Hematopoietic multipotent progenitor cell treated with erythropoietin and hydrocortisone succinate and interleukin-3 and kit ligand, for 4 days (in vitro differentiated cells): ENCODE measurements at regions not wholly inside any gene's neighbourhood (a gene's known extent, or its start where the extent isn't known, plus 50 kb on each side); places are given as distances from the start of the nearest gene placed in this dataset.

ENCODE experiments used
- DNase-seq: peaks from one replicate; pipeline ENCODE4 v3.0.0-alpha.2; 2015

- DNase-seq = no peak
Observed at GRCh38 chr1:201710632-201711597, 118.0 kb upstream of the IPO9 start.

- no peak for DNase-seq
Observed at GRCh38 chr1:201711811-201712210, 117.1 kb upstream of the IPO9 start.

- no peak for DNase-seq
Observed at GRCh38 chr1:201712387-201713085, 116.4 kb upstream of the IPO9 start.

GRCh38 chr1:201713086-201713810 lies 115.7 kb upstream of the IPO9 start:
- DNase-seq = peak; percentile 53

GRCh38 chr1:201714542-201715329 lies 114.2 kb upstream of the IPO9 start:
- peak; percentile 73 for DNase-seq

GRCh38 chr1:201715351-201715750 lies 113.6 kb upstream of the IPO9 start:
- no peak for DNase-seq

- DNase-seq = peak; percentile 41
Observed at GRCh38 chr1:201715801-201716741, 112.9 kb upstream of the IPO9 start.

- no peak for DNase-seq
Observed at GRCh38 chr1:201716742-201717135, 112.2 kb upstream of the IPO9 start.

- no peak for DNase-seq
Observed at GRCh38 chr1:201717286-201717685, 111.7 kb upstream of the IPO9 start.

- peak; percentile 31 for DNase-seq
Observed at GRCh38 chr1:201718346-201719202, 110.4 kb upstream of the IPO9 start.

- DNase-seq = no peak
Observed at GRCh38 chr1:201719812-201720521, 109.0 kb upstream of the IPO9 start.

- no peak for DNase-seq
Observed at GRCh38 chr1:201720522-201720844, 108.5 kb upstream of the IPO9 start.

GRCh38 chr1:201721082-201722049 lies 107.6 kb upstream of the IPO9 start:
- no peak for DNase-seq

- no peak for DNase-seq
Observed at GRCh38 chr1:201724039-201724765, 104.8 kb upstream of the IPO9 start.

GRCh38 chr1:201724766-201725118 lies 104.2 kb upstream of the IPO9 start:
- no peak for DNase-seq

- DNase-seq = peak; percentile 26
Observed at GRCh38 chr1:201726700-201727099, 102.3 kb upstream of the IPO9 start.

- DNase-seq = no peak
Observed at GRCh38 chr1:201728731-201729130, 100.2 kb upstream of the IPO9 start.
